Thyroid gland (tissue), 4 donors: ENCODE measurements at regions not wholly inside any gene's neighbourhood (a gene's known extent, or its start where the extent isn't known, plus 50 kb on each side); places are given as distances from the start of the nearest gene placed in this dataset.
"Not testable (repeated sequence)": the region's sequence is repeated elsewhere in the genome, so short reads cannot be mapped to it uniquely, and the experiment has no call there.

ENCODE experiments used
- DNase-seq, 2 donors: peaks; one replicate each; pipeline ENCODE4 v3.0.0-alpha.2; 2019
- H3K27ac ChIP-seq, 3 donors: fragments of 200-600 bp; sonication (generic); 1 replicate in 2 of 3; 2 replicates in 1 of 3; pipeline ENCODE4 v1.5.1; 2016 to 2019; ENCODE audit warnings: mild to moderate bottlenecking in 1 of 3, moderate library complexity in 1 of 3
- H3K27me3 ChIP-seq: fragments of 200-600 bp; sonication (generic); one replicate; pipeline ENCODE4 v1.5.1; 2019
- H3K36me3 ChIP-seq, 2 donors: fragments of 200-600 bp; sonication (generic); one replicate each; pipeline ENCODE4 v1.5.1; 2016 to 2019
- H3K4me1 ChIP-seq, 2 donors: fragments of 200-600 bp; sonication (generic); one replicate each; pipeline ENCODE4 v1.5.1; 2017 to 2019
- H3K4me3 ChIP-seq, 3 donors: fragments of 200-600 bp; sonication (generic); replicated peaks in 1 of 3; 1 replicate in 2 of 3; 2 replicates in 1 of 3; pipeline ENCODE4 v1.5.1; 2016; ENCODE audit warnings: mild to moderate bottlenecking in 1 of 3
- H3K9me3 ChIP-seq: fragments of 200-600 bp; sonication (generic); one replicate; pipeline ENCODE4 v1.5.1; 2017
- CTCF ChIP-seq, 6 experiments: fragments of 200-600 bp in 3 of 6; fragments of 450-650 bp in 3 of 6; sonication (generic) in 3 of 6; IDR thresholded peaks; one replicate each; pipeline ENCODE4 v1.5.1; 2016 to 2019; ENCODE audit warnings: antibody characterized with exemption in 6 of 6, mild to moderate bottlenecking in 2 of 6, inconsistent platforms in 1 of 6, moderate library complexity in 1 of 6
- POLR2A ChIP-seq, 2 donors: fragments of 450-650 bp; IDR thresholded peaks; one replicate each; pipeline ENCODE4 v1.6.1; 2017; ENCODE audit warnings: antibody characterized with exemption in 2 of 2, mild to moderate bottlenecking in 2 of 2, moderate library complexity in 1 of 2
- WGBS, 2 donors: methylation state at CpG; one replicate each; pipeline ENCODE4 v1.1.5; 2017; 5-methylcytosine and 5-hydroxymethylcytosine counted together
- intact Hi-C: fragments of 100-400 bp; cut with DNase I; formaldehyde crosslinking; loops from one replicate; pipeline ENCODE4 v1.15.1; 2023

DNA sequence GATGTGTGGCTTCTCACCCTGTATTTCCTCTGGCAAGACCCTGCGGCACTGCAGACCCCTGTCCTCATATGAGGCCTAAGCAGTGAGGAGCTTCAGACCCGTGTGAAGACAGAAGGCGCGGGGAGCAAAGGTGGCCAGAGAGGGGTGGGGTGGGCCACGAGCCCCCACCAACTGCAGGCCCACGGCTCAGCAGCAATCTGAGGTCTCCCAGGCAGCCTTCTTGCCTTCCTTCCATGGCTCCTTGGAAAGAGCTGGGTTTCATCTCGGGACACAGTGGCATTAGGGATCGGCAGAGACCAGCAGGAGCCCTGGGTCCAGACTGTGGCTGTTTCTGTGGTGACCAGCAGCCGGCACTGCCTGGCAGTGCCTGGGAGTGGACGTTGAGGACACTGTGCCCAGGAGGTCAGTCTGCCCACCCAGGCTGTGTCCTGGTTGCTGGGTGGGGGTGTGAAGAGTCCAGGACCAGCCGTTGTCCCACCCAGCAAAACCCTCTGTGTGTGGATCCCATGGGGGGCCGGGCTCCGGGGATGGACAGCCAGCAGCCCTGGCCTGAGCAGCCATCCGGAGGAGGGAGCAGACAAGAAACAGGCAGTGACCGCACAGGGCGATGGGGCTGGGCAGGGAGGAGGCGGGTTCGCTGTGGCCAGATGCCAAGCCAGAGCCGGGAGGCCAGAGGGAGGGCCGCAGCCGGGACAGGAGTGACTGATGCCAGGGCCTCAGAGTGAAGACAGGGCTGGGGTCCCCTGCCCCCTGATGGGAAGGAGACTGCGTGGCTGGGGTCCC lies 73.8 kb downstream of the RRM2 start:
- Histone ChIP-seq H3K9me3 (no peaks in the 10 kb centered on the region), H3K4me1 (peaks cover 12 to 30% of the 10 kb centered on the region in 2 donors), H3K27me3 (no peaks in the 10 kb centered on the region), H3K27ac (no peak overlapping the region), H3K4me3 (no peak overlapping the region), H3K36me3 (no peaks in the 10 kb centered on the region)
- intact Hi-C loops = no loop called here
- DNase-seq = peak; percentile 77 to 79
- WGBS, 2 donors = 61 to 89% methylated on average over 10 to 11 of the region's 22 CpGs
- TF ChIP-seq POLR2A (IDR thresholded peaks at IDR 0.05) (no peak), CTCF (IDR thresholded peaks at IDR 0.05) (no peak)

DNA sequence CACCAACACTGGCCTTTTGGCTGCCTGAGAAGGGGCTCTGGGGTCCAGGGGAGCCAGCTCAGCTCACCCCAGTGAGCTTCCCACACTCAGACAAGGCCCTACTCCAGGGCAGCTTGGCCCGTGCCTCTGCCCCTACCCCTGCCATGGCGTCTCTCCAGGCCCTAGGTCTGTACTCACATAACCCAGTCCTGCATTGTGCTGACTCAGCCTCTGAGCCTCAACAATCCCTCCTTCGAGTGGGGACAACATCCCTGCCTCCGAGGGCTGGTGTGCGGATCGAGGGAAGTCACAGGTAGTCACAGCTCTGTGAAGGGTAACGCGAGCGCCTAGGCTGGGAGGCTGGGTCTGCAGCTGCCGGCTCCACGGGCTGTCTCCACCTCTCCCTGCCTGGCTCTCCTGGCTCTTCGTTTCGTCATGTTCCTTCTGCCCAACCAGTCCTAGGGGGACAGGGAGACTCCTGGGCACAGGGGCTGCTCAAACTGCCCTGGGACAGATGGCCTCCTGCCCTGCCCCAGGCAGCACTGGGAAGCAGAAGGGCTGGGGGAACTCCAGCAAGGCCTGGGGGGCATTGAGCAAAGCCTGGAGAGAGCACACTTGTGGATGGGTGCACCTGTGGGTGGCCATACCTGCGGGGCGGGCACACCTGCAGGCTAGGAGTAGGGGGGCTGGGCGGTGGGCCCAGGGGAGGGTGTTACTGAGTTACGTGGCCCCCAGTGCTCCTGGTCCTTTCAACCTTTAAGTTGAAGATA lies 74.6 kb downstream of the RRM2 start:
- H3K27ac ChIP-seq = no peak overlapping the region
- no peaks in the 10 kb centered on the region for H3K36me3 ChIP-seq
- H3K27me3 ChIP-seq = no peaks in the 10 kb centered on the region
- DNase-seq = peak in 1 of 2 donors; percentile 13
- 81 to 84% methylated on average over 7 to 17 of the region's 17 CpGs for WGBS, 2 donors
- H3K4me1 ChIP-seq = peaks cover 12 to 31% of the 10 kb centered on the region in 2 donors
- H3K9me3 ChIP-seq = no peaks in the 10 kb centered on the region
- intact Hi-C loops = no loop called here
- no peak for TF ChIP-seq POLR2A (IDR thresholded peaks at IDR 0.05)
- no peak for TF ChIP-seq CTCF (IDR thresholded peaks at IDR 0.05)
- no peak overlapping the region for H3K4me3 ChIP-seq

GRCh38 chr2:10197697-10198076 lies 75.1 kb downstream of the RRM2 start:
- Histone ChIP-seq H3K27me3 (no peaks in the 10 kb centered on the region), H3K9me3 (no peaks in the 10 kb centered on the region), H3K4me1 (peaks cover 12 to 31% of the 10 kb centered on the region in 2 donors), H3K27ac (no peak overlapping the region), H3K4me3 (no peak overlapping the region), H3K36me3 (no peaks in the 10 kb centered on the region)
- TF ChIP-seq POLR2A (IDR thresholded peaks at IDR 0.05) = no peak
- no peak for TF ChIP-seq CTCF (IDR thresholded peaks at IDR 0.05)
- DNase-seq = no peak
- WGBS, 2 donors = 79 to 94% methylated on average over 5 of the region's 5 CpGs
- intact Hi-C loops = no loop called here

DNA sequence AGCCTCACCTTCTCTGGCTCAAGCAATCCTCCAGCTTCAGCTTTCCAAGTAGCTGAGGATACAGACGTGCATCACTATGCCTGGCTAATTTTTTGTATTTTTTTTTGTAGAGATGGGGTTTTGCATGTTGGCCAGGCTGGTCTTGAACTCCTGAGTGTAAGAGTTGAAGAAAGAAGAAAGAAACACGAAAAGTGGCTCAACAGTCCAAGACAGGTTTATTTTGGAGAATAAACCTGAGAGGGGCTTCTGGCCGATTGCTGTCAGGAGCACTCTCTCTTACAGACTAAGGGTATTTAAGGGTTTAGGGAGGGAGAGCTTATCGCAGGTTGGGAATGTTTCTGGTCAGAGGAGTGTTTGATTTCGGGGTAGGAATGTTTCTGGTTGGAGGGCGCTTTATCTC lies 75.9 kb downstream of the RRM2 start:
- intact Hi-C loops, H3K27ac ChIP-seq, H3K36me3 ChIP-seq, H3K4me3 ChIP-seq, DNase-seq, H3K27me3 ChIP-seq, H3K9me3 ChIP-seq: not testable (repeated sequence)
- 79 to 96% methylated on average over 6 of the region's 6 CpGs for WGBS, 2 donors
- peaks cover 12 to 31% of the 10 kb centered on the region in 2 donors for H3K4me1 ChIP-seq

- intact Hi-C loops = no loop called here
- no peak for TF ChIP-seq CTCF (IDR thresholded peaks at IDR 0.05)
- TF ChIP-seq POLR2A (IDR thresholded peaks at IDR 0.05) = no peak
- no peaks in the 10 kb centered on the region for H3K27me3 ChIP-seq
- H3K4me1 ChIP-seq = peaks cover 0 to 10% of the 10 kb centered on the region in 2 donors
- 29 to 39% methylated on average over 4 of the region's 4 CpGs for WGBS, 2 donors
- no peak overlapping the region for H3K4me3 ChIP-seq
- H3K9me3 ChIP-seq = no peaks in the 10 kb centered on the region
- no peak overlapping the region for H3K27ac ChIP-seq
- DNase-seq = no peak
- no peaks in the 10 kb centered on the region for H3K36me3 ChIP-seq
Measured at GRCh38 chr2:10201201-10201600, 78.7 kb downstream of the RRM2 start.
